ENCODE measurements at regions not wholly inside any gene's neighbourhood (a gene's known extent, or its start where the extent isn't known, plus 50 kb on each side); places are given as distances from the start of the nearest gene placed in this dataset.

GRCh38 chr17:72262766-72263165, 141.9 kb downstream of the SOX9 start:
- H3K4me1 ChIP-seq (ENCODE audit: control insufficient read depth, insufficient read depth, low read length, poor library complexity, severe bottlenecking): no peaks in the 10 kb centered on the region
- no peak overlapping the region for H3K27ac ChIP-seq (ENCODE audit: insufficient read depth, low read length, poor library complexity, severe bottlenecking)
- no peak for ATAC-seq (ENCODE audit: low read depth in 2 of 2)
- H3K27me3 Mint-ChIP-seq: peaks cover 11% of the 10 kb centered on the region
- H3K4me3 Mint-ChIP-seq: no peak overlapping the region
- H3K27me3 ChIP-seq (ENCODE audit: control insufficient read depth, insufficient read depth, low read length): no peaks in the 10 kb centered on the region
- H3K4me1 Mint-ChIP-seq: no peaks in the 10 kb centered on the region
- H3K36me3 Mint-ChIP-seq: no peaks in the 10 kb centered on the region
- peaks cover 0 to 13% (median 6%) of the 10 kb centered on the region in 7 donors for H3K9me3 Mint-ChIP-seq
- no peak overlapping the region for H3K27ac Mint-ChIP-seq
- H3K4me3 ChIP-seq (ENCODE audit: low read depth, low read length): no peak overlapping the region
- no peaks in the 10 kb centered on the region for H3K36me3 ChIP-seq (ENCODE audit: control insufficient read depth, insufficient read depth, low read length)
- no peaks in the 10 kb centered on the region for H3K9me3 ChIP-seq (ENCODE audit: control insufficient read depth in 2 of 2, low read length in 2 of 2)
- no peak for DNase-seq

DNA sequence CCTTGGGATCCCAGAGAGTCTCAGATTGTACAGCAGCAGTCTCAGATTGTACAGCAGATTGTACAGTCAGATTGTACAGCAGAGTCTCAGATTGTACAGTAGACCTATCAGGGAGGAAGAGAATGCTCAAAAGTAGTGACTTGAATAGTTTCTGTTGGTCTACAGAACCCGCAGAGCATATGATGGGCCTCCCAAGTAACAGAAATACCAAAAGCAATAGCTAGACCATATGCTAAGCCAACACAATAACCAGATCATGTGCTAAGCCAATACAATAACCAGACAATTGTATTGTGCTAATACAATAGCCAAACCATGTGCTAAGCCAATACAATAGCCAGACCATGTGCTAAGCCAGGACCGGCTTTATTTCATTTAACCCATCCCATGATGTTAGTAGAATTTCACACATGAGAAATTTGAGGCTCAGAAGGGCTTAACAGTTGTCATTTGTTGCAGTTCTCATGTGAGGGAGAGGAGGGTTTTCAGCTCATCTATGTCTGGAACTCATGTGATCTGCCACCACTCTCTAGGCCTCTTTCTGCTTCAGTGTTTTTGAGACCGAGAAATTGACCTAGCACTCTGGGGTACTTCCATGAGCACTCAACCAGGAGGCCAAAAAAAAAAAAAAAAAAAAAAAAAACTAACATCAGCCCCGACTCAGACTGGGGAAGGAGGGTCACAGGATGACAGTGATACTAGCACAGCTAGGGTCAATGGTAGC, 144.0 kb downstream of the SOX9 start:
- Mint-ChIP-seq H3K27ac (no peak overlapping the region), H3K9me3 (peaks cover 0 to 13% (median 5%) of the 10 kb centered on the region in 7 donors), H3K36me3 (no peaks in the 10 kb centered on the region), H3K27me3 (peaks cover 5% of the 10 kb centered on the region), H3K4me1 (no peaks in the 10 kb centered on the region), H3K4me3 (no peak overlapping the region)
- DNase-seq (no peak), ATAC-seq (ENCODE audit: low read depth in 2 of 2) (no peak)
- H3K9me3 ChIP-seq (ENCODE audit: control insufficient read depth in 2 of 2, low read length in 2 of 2): no peaks in the 10 kb centered on the region
- H3K27ac ChIP-seq (ENCODE audit: insufficient read depth, low read length, poor library complexity, severe bottlenecking): no peak overlapping the region
- no peaks in the 10 kb centered on the region for H3K27me3 ChIP-seq (ENCODE audit: control insufficient read depth, insufficient read depth, low read length)
- no peaks in the 10 kb centered on the region for H3K36me3 ChIP-seq (ENCODE audit: control insufficient read depth, insufficient read depth, low read length)
- no peak overlapping the region for H3K4me3 ChIP-seq (ENCODE audit: low read depth, low read length)
- no peaks in the 10 kb centered on the region for H3K4me1 ChIP-seq (ENCODE audit: control insufficient read depth, insufficient read depth, low read length, poor library complexity, severe bottlenecking)

DNA sequence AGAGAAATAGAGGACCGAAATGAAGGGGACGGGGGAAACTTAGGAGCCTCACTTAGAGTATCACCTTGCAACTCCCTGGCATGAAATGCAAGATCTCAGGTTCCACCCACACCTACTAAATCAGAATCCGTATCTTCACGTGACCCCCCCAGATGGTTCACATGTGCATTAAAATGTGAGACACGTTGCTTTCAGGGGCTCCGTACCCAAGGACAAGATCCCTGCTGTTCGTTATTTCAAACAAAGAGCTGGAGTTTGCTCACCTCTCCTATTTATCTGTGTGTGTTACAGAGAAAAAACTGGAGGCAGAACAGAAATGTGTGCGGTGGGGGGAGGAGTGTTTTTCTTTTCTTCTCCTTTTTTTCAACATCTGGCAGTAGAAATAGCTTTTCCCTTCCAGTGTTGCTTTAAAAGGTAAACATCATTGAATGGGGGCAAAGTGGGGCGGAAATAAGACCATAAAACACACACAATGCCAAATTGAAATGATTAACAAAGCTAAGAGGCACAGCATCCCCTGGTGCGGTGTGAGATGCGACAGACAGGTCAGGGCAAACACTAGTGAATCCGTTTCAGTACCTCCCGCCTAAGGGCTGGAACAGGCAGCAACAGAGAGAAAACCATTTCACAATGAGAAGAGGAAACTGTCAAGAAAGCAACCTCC, 145.4 kb downstream of the SOX9 start:
- DNase-seq: no peak
- no peaks in the 10 kb centered on the region for H3K36me3 ChIP-seq (ENCODE audit: control insufficient read depth, insufficient read depth, low read length)
- peaks cover 9% of the 10 kb centered on the region for H3K27me3 Mint-ChIP-seq
- no peak overlapping the region for H3K27ac ChIP-seq (ENCODE audit: insufficient read depth, low read length, poor library complexity, severe bottlenecking)
- H3K27ac Mint-ChIP-seq: no peak overlapping the region
- no peak overlapping the region for H3K4me3 ChIP-seq (ENCODE audit: low read depth, low read length)
- H3K4me1 Mint-ChIP-seq: no peaks in the 10 kb centered on the region
- no peaks in the 10 kb centered on the region for H3K27me3 ChIP-seq (ENCODE audit: control insufficient read depth, insufficient read depth, low read length)
- H3K9me3 Mint-ChIP-seq: peaks cover 0 to 12% (median 5%) of the 10 kb centered on the region in 7 donors
- H3K36me3 Mint-ChIP-seq: no peaks in the 10 kb centered on the region
- H3K9me3 ChIP-seq (ENCODE audit: control insufficient read depth in 2 of 2, low read length in 2 of 2): no peaks in the 10 kb centered on the region
- no peak for ATAC-seq (ENCODE audit: low read depth in 2 of 2)
- no peak overlapping the region for H3K4me3 Mint-ChIP-seq
- no peaks in the 10 kb centered on the region for H3K4me1 ChIP-seq (ENCODE audit: control insufficient read depth, insufficient read depth, low read length, poor library complexity, severe bottlenecking)

GRCh38 chr17:72267601-72268000, 146.8 kb downstream of the SOX9 start:
- H3K36me3 Mint-ChIP-seq: no peaks in the 10 kb centered on the region
- peaks cover 9% of the 10 kb centered on the region for H3K27me3 Mint-ChIP-seq
- Histone ChIP-seq H3K27me3 (ENCODE audit: control insufficient read depth, insufficient read depth, low read length) (no peaks in the 10 kb centered on the region), H3K4me1 (ENCODE audit: control insufficient read depth, insufficient read depth, low read length, poor library complexity, severe bottlenecking) (no peaks in the 10 kb centered on the region), H3K4me3 (ENCODE audit: low read depth, low read length) (no peak overlapping the region), H3K9me3 (ENCODE audit: control insufficient read depth in 2 of 2, low read length in 2 of 2) (no peaks in the 10 kb centered on the region), H3K36me3 (ENCODE audit: control insufficient read depth, insufficient read depth, low read length) (no peaks in the 10 kb centered on the region), H3K27ac (ENCODE audit: insufficient read depth, low read length, poor library complexity, severe bottlenecking) (no peak overlapping the region)
- H3K27ac Mint-ChIP-seq: no peak overlapping the region
- no peaks in the 10 kb centered on the region for H3K4me1 Mint-ChIP-seq
- ATAC-seq (ENCODE audit: low read depth in 2 of 2) (no peak), DNase-seq (no peak)
- H3K9me3 Mint-ChIP-seq: peaks cover 0 to 7% (median 3%) of the 10 kb centered on the region in 7 donors
- no peak overlapping the region for H3K4me3 Mint-ChIP-seq

DNA sequence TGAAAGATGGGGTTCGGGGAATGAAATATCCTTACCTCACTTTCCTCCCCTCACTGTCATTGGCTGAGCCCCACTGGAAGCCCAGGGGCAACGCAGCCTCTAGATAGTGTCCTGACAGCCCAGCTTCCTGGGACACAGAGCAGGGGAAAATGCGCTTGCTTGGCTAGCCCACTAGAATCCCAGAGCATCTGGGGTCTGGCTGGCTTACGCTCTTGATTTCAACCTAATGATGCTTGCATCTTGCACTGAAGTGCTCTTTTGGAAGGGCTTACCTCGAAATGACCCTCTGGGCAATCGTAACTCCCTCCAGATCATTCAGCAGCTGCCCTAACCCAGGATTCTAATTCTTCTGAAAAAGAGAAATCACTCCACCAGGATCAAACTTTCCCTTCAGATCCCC, 147.6 kb downstream of the SOX9 start:
- no peak overlapping the region for H3K4me3 Mint-ChIP-seq
- no peak for DNase-seq
- no peaks in the 10 kb centered on the region for H3K4me1 Mint-ChIP-seq
- peaks cover 7% of the 10 kb centered on the region for H3K27me3 Mint-ChIP-seq
- H3K27ac Mint-ChIP-seq: no peak overlapping the region
- no peak for ATAC-seq (ENCODE audit: low read depth in 2 of 2)
- Histone ChIP-seq H3K9me3 (ENCODE audit: control insufficient read depth in 2 of 2, low read length in 2 of 2) (no peaks in the 10 kb centered on the region), H3K4me3 (ENCODE audit: low read depth, low read length) (no peak overlapping the region), H3K4me1 (ENCODE audit: control insufficient read depth, insufficient read depth, low read length, poor library complexity, severe bottlenecking) (no peaks in the 10 kb centered on the region), H3K27ac (ENCODE audit: insufficient read depth, low read length, poor library complexity, severe bottlenecking) (no peak overlapping the region), H3K27me3 (ENCODE audit: control insufficient read depth, insufficient read depth, low read length) (no peaks in the 10 kb centered on the region), H3K36me3 (ENCODE audit: control insufficient read depth, insufficient read depth, low read length) (no peaks in the 10 kb centered on the region)
- H3K36me3 Mint-ChIP-seq: no peaks in the 10 kb centered on the region
- H3K9me3 Mint-ChIP-seq: peaks cover 0 to 6% (median 5%) of the 10 kb centered on the region in 7 donors

- Histone ChIP-seq H3K4me3 (ENCODE audit: low read depth, low read length) (no peak overlapping the region), H3K27ac (ENCODE audit: insufficient read depth, low read length, poor library complexity, severe bottlenecking) (no peak overlapping the region), H3K9me3 (ENCODE audit: control insufficient read depth in 2 of 2, low read length in 2 of 2) (no peaks in the 10 kb centered on the region), H3K27me3 (ENCODE audit: control insufficient read depth, insufficient read depth, low read length) (no peaks in the 10 kb centered on the region), H3K36me3 (ENCODE audit: control insufficient read depth, insufficient read depth, low read length) (no peaks in the 10 kb centered on the region), H3K4me1 (ENCODE audit: control insufficient read depth, insufficient read depth, low read length, poor library complexity, severe bottlenecking) (no peaks in the 10 kb centered on the region)
- H3K4me1 Mint-ChIP-seq: no peaks in the 10 kb centered on the region
- peaks cover 0 to 5% (median 2%) of the 10 kb centered on the region in 7 donors for H3K9me3 Mint-ChIP-seq
- ATAC-seq (ENCODE audit: low read depth in 2 of 2): no peak
- no peak overlapping the region for H3K27ac Mint-ChIP-seq
- no peak overlapping the region for H3K4me3 Mint-ChIP-seq
- no peaks in the 10 kb centered on the region for H3K36me3 Mint-ChIP-seq
- peaks cover 4% of the 10 kb centered on the region for H3K27me3 Mint-ChIP-seq
- no peak for DNase-seq
These were observed 149.6 kb downstream of the SOX9 start for GRCh38 chr17:72270273-72270924.

- no peak for ATAC-seq (ENCODE audit: low read depth in 2 of 2)
- Histone ChIP-seq H3K27me3 (ENCODE audit: control insufficient read depth, insufficient read depth, low read length) (no peaks in the 10 kb centered on the region), H3K36me3 (ENCODE audit: control insufficient read depth, insufficient read depth, low read length) (no peaks in the 10 kb centered on the region), H3K4me3 (ENCODE audit: low read depth, low read length) (no peak overlapping the region), H3K27ac (ENCODE audit: insufficient read depth, low read length, poor library complexity, severe bottlenecking) (no peak overlapping the region), H3K4me1 (ENCODE audit: control insufficient read depth, insufficient read depth, low read length, poor library complexity, severe bottlenecking) (no peaks in the 10 kb centered on the region), H3K9me3 (ENCODE audit: control insufficient read depth in 2 of 2, low read length in 2 of 2) (no peaks in the 10 kb centered on the region)
- H3K27me3 Mint-ChIP-seq: peaks cover 4% of the 10 kb centered on the region
- H3K36me3 Mint-ChIP-seq: no peaks in the 10 kb centered on the region
- no peaks in the 10 kb centered on the region for H3K4me1 Mint-ChIP-seq
- H3K4me3 Mint-ChIP-seq: no peak overlapping the region
- no peak overlapping the region for H3K27ac Mint-ChIP-seq
- H3K9me3 Mint-ChIP-seq: peaks cover 0 to 5% (median 2%) of the 10 kb centered on the region in 7 donors
- DNase-seq: no peak
These were observed 150.8 kb downstream of the SOX9 start for GRCh38 chr17:72271603-72272002.

All from CD4-positive, CD25-positive, alpha-beta regulatory T cell (primary cell).